ENCODE measurements at regions not wholly inside any gene's neighbourhood (a gene's known extent, or its start where the extent isn't known, plus 50 kb on each side); places are given as distances from the start of the nearest gene placed in this dataset.
A peak's percentile ranks its signal among the peaks of the same experiment; 100 is the strongest.

GRCh38 chr1:87926131-87926830 lies 597.6 kb downstream of the LMO4 start:
- no peak for DNase-seq (ENCODE audit: low read depth in 2 of 2)

- DNase-seq (ENCODE audit: low read depth in 2 of 2) = no peak
Observed at GRCh38 chr1:87926921-87927320, 598.2 kb downstream of the LMO4 start.

GRCh38 chr1:87927391-87928280 lies 599.0 kb downstream of the LMO4 start:
- no peak for DNase-seq (ENCODE audit: low read depth in 2 of 2)

GRCh38 chr1:87928623-87929022 lies 599.9 kb downstream of the LMO4 start:
- DNase-seq (ENCODE audit: low read depth in 2 of 2) = no peak

- no peak for DNase-seq (ENCODE audit: low read depth in 2 of 2)
Observed at GRCh38 chr1:87929906-87930305, 601.2 kb downstream of the LMO4 start.

GRCh38 chr1:87930796-87931195 lies 602.1 kb downstream of the LMO4 start:
- DNase-seq (ENCODE audit: low read depth in 2 of 2) = no peak

- DNase-seq (ENCODE audit: low read depth in 2 of 2) = no peak
Observed at GRCh38 chr1:87933171-87933570, 604.5 kb downstream of the LMO4 start.

- no peak for DNase-seq (ENCODE audit: low read depth in 2 of 2)
Observed at GRCh38 chr1:87935130-87935529, 606.5 kb downstream of the LMO4 start.

GRCh38 chr1:87937831-87938395 lies 609.2 kb downstream of the LMO4 start:
- DNase-seq (ENCODE audit: low read depth in 2 of 2) = no peak

GRCh38 chr1:87938631-87939030 lies 610.0 kb downstream of the LMO4 start:
- DNase-seq (ENCODE audit: low read depth in 2 of 2) = no peak

GRCh38 chr1:87939444-87939843 lies 610.8 kb downstream of the LMO4 start:
- no peak for DNase-seq (ENCODE audit: low read depth in 2 of 2)

- DNase-seq (ENCODE audit: low read depth in 2 of 2) = no peak
Observed at GRCh38 chr1:87940421-87940820, 611.7 kb downstream of the LMO4 start.

GRCh38 chr1:87941337-87941946 lies 612.8 kb downstream of the LMO4 start:
- no peak for DNase-seq (ENCODE audit: low read depth in 2 of 2)

GRCh38 chr1:87942165-87942564 lies 613.5 kb downstream of the LMO4 start:
- no peak for DNase-seq (ENCODE audit: low read depth in 2 of 2)

GRCh38 chr1:87949711-87950110 lies 621.0 kb downstream of the LMO4 start:
- DNase-seq (ENCODE audit: low read depth in 2 of 2) = no peak

- no peak for DNase-seq (ENCODE audit: low read depth in 2 of 2)
Observed at GRCh38 chr1:87950369-87950768, 621.7 kb downstream of the LMO4 start.

- no peak for DNase-seq (ENCODE audit: low read depth in 2 of 2)
Observed at GRCh38 chr1:87951409-87951808, 622.7 kb downstream of the LMO4 start.

GRCh38 chr1:87951852-87952251 lies 623.2 kb downstream of the LMO4 start:
- DNase-seq (ENCODE audit: low read depth in 2 of 2) = no peak

GRCh38 chr1:87953121-87953520 lies 624.4 kb downstream of the LMO4 start:
- DNase-seq (ENCODE audit: low read depth in 2 of 2) = no peak

GRCh38 chr1:87953732-87954344 lies 625.2 kb downstream of the LMO4 start:
- peak; percentile 17 to 39 for DNase-seq (ENCODE audit: low read depth in 2 of 2)

- no peak for DNase-seq (ENCODE audit: low read depth in 2 of 2)
Observed at GRCh38 chr1:87955038-87955437, 626.4 kb downstream of the LMO4 start.

- DNase-seq (ENCODE audit: low read depth in 2 of 2) = no peak
Observed at GRCh38 chr1:87956072-87956471, 627.4 kb downstream of the LMO4 start.

Measured in stimulated activated CD8-positive, alpha-beta memory T cell treated with anti-CD3 and anti-CD28 coated beads, Interleukin-2, amount 100 ng/mL, for 1 hour (primary cell).